BE2C (cell line): ENCODE measurements at regions not wholly inside any gene's neighbourhood (a gene's known extent, or its start where the extent isn't known, plus 50 kb on each side); places are given as distances from the start of the nearest gene placed in this dataset.

Experiments
- DNase-seq: peaks from one replicate; pipeline ENCODE4 v3.0.0-alpha.2; 2020
- H3K27me3 ChIP-seq: fragments of 250-450 bp; sonication (Bioruptor Pico); 2 replicates; pipeline ENCODE4 v1.5.1; 2020; ENCODE audit warnings: mild to moderate bottlenecking
- H3K36me3 ChIP-seq: fragments of 250-450 bp; sonication (Bioruptor Pico); 2 replicates; pipeline ENCODE4 v1.5.1; 2020; ENCODE audit warnings: mild to moderate bottlenecking
- H3K4me1 ChIP-seq: fragments of 250-450 bp; sonication (Bioruptor Pico); 2 replicates; pipeline ENCODE4 v1.5.1; 2020
- H3K4me3 ChIP-seq: 2 replicates; pipeline ENCODE4 v1.5.1; 2011; ENCODE audit warnings: low read depth, low read length
- H3K9me3 ChIP-seq: fragments of 250-450 bp; sonication (Bioruptor Pico); 2 replicates; pipeline ENCODE4 v1.5.1; 2020
- TF ChIP-seq, protein P1 (sequence below): IDR thresholded peaks from 2 replicates; pipeline ENCODE4 v1.5.1; 2012; ENCODE audit warnings: mild to moderate bottlenecking, low read depth, low read length

DNA sequence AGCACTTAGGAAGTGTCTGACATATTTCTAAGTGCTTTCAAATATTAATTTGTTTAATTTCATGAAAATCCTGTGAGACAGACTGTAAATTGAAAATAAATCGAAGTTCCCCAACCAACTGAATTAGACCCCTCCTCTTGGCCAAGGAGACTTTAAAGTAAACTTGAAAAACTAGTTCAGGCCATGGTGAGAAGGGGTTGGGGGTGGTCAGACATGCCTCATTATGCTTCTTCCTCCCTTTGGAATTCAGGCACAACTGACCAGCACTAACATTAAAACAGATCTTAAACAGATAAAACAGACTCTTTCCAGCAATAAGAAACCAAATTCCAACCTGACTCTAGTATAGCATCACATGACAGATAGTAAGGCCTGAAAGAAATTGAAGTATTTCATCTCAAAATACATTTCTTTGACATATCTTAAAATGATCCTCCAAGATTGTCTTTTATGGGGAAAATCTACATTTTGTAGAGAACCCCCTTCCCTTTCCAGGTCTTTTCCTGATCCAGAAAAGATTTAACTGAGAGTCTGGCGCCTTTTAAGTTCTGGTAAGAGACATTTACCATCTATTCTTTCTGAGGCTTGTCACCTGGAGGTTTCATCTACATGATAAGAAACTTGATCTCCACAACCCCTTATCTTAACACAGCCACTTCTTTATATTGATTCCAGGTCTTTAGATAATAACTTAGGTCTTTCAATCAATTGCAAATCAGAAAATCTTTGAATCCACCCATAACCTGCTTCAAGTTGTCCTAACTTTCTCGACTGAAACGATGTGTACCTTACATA lies 336.5 kb downstream of the PCDH20 start:
- no peaks in the 10 kb centered on the region for H3K36me3 ChIP-seq
- no peak overlapping the region for H3K4me3 ChIP-seq
- H3K9me3 ChIP-seq = no peaks in the 10 kb centered on the region
- TF ChIP-seq, protein P1, sequence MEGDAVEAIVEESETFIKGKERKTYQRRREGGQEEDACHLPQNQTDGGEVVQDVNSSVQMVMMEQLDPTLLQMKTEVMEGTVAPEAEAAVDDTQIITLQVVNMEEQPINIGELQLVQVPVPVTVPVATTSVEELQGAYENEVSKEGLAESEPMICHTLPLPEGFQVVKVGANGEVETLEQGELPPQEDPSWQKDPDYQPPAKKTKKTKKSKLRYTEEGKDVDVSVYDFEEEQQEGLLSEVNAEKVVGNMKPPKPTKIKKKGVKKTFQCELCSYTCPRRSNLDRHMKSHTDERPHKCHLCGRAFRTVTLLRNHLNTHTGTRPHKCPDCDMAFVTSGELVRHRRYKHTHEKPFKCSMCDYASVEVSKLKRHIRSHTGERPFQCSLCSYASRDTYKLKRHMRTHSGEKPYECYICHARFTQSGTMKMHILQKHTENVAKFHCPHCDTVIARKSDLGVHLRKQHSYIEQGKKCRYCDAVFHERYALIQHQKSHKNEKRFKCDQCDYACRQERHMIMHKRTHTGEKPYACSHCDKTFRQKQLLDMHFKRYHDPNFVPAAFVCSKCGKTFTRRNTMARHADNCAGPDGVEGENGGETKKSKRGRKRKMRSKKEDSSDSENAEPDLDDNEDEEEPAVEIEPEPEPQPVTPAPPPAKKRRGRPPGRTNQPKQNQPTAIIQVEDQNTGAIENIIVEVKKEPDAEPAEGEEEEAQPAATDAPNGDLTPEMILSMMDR = no peak
- no peaks in the 10 kb centered on the region for H3K4me1 ChIP-seq
- H3K27me3 ChIP-seq = no peaks in the 10 kb centered on the region
- no peak for DNase-seq

DNA sequence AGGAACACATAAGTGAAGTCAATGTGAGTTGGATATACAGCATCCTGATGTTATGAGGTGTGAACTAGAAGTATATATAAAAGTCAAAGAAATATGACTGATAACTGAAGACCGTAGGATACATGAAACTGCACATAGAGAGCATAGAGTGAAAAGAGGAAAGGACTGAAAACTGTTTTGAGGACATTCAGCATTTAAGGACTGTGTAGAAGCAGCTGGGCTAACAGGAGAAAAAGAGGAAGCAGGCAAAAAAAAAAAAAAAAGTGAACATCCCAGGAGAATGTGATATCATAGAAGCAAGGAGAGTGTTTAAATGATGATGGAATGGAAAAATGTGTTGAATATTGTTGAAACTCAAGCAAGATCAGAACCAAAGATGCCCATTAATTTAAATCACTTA lies 363.5 kb downstream of the PCDH20 start:
- Histone ChIP-seq H3K36me3 (no peaks in the 10 kb centered on the region), H3K4me1 (no peaks in the 10 kb centered on the region), H3K27me3 (no peaks in the 10 kb centered on the region), H3K9me3 (no peaks in the 10 kb centered on the region), H3K4me3 (no peak overlapping the region)
- DNase-seq = no peak
- TF ChIP-seq, protein P1 = no peak

DNA sequence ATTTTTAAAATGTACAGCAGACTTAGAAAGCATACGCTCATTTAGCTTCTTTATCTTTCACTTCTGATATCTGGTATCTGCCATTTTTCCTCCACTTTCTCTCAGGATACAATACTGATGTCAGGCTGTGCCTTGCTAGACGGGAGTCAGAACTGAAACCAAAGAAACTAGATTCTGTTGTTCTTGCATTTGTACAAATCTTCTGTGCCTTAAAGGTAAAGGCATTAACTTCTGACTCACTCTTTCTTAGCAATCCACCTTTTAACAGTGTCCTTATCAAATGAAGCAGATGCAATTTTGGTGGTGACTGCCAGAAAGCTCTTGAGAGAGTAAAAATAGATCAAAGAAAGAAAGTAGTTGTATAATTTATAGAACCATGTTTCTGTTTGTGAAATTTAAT lies 370.4 kb downstream of the PCDH20 start:
- Histone ChIP-seq H3K4me3 (no peak overlapping the region), H3K9me3 (no peaks in the 10 kb centered on the region), H3K27me3 (no peaks in the 10 kb centered on the region), H3K36me3 (no peaks in the 10 kb centered on the region), H3K4me1 (no peaks in the 10 kb centered on the region)
- TF ChIP-seq, protein P1 = no peak
- no peak for DNase-seq

DNA sequence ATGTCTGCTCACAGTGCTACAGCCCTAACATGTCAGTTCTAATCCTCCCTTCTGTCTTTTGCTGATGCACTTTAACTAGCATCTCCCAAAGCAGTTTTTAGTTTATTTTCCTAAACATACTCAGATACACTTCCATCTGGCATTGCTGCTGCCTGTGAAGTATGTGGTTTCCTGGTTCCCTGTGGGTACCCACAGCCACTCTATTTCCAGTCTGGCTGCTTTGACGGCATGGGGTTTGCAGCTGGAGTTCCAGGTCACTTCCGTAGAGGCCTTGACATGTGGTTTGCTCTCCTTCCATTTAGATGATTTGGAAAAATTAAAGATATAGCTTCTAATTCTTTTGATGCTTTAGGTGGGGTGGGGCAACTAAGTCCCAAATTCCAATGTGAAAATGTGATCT lies 375.5 kb downstream of the PCDH20 start:
- Histone ChIP-seq H3K4me3 (no peak overlapping the region), H3K36me3 (no peaks in the 10 kb centered on the region), H3K4me1 (no peaks in the 10 kb centered on the region), H3K27me3 (no peaks in the 10 kb centered on the region), H3K9me3 (no peaks in the 10 kb centered on the region)
- no peak for DNase-seq
- TF ChIP-seq, protein P1 = no peak

DNA sequence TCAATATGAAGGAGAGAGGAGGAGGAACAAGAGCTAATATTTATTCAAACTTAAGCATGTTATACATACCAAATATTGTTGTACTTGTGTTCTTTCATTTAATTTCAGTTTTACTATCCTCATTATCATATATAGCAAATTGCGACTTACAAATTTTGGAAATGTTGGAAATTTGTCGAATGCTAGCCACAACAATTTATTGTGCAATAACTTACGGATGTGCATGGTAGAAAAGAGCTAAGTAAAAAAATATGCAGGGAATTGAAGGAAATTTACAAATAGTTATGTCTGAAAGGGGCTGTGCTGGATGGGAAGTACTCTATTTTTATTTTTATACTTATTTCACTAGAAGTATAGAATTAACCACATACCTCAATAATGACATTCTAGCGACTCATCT lies 376.3 kb downstream of the PCDH20 start:
- Histone ChIP-seq H3K9me3 (no peaks in the 10 kb centered on the region), H3K4me3 (no peak overlapping the region), H3K27me3 (no peaks in the 10 kb centered on the region), H3K36me3 (no peaks in the 10 kb centered on the region), H3K4me1 (no peaks in the 10 kb centered on the region)
- TF ChIP-seq, protein P1 = no peak
- DNase-seq = no peak

DNA sequence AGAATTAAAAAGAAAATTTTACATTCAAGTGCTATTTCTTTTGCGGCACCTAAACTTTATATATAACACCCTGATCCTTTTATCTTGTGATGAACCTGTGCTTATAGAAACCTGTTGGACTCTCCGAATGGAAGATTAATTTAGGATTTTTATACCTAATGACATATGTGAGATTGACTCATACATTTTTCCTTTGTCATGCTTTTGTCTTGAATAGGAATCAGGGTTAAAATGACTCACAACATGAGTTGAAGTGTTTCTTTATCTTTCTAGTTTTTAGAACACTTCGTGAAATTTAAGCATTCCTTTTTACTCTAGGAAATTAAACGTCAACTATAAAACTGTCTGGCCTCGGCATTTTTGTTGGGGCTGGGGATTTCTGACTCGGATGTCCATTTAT lies 378.9 kb downstream of the PCDH20 start:
- H3K9me3 ChIP-seq = no peaks in the 10 kb centered on the region
- no peaks in the 10 kb centered on the region for H3K36me3 ChIP-seq
- no peaks in the 10 kb centered on the region for H3K27me3 ChIP-seq
- TF ChIP-seq, protein P1 = no peak
- H3K4me3 ChIP-seq = no peak overlapping the region
- no peaks in the 10 kb centered on the region for H3K4me1 ChIP-seq
- no peak for DNase-seq
